CD1c-positive myeloid dendritic cell (primary cell): ENCODE measurements at regions not wholly inside any gene's neighbourhood (a gene's known extent, or its start where the extent isn't known, plus 50 kb on each side); places are given as distances from the start of the nearest gene placed in this dataset.

Experiments
- DNase-seq: peaks from one replicate; pipeline ENCODE4 v3.0.0-alpha.2; 2016; ENCODE audit errors: extremely low spot score

DNA sequence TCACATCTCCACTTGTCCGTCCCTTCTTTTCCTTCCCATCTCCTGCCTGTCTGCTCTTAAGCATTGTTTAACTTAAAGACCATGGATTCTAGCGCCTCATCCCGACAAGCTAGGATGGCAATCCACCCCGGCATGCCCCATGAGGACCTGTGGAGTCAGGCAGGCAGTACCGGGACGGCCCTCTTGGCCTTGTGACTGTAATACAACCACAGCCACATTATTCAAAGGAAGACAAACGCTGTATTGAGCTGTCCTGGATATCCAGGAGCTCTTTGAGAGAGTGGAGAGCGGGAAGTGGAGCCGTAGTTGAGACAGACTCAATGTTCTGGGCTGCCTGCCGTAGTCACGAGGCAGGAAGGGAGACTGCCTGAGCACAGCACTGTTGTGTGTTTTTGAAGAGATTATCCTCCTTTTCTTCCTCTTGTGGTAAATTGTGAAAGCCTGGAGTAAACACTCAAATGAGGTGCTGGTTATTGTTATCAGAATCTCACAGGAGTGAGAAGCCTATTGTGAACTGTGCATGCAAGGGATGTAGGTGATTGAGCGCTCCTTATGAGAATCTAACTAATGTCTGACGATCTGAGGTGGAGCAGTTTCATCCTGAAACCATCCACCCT, 929.8 kb upstream of the CNTNAP5 start:
- DNase-seq, result no peak

- no peak for DNase-seq
Observed at GRCh38 chr2:123098619-123099018, 926.5 kb upstream of the CNTNAP5 start.

DNA sequence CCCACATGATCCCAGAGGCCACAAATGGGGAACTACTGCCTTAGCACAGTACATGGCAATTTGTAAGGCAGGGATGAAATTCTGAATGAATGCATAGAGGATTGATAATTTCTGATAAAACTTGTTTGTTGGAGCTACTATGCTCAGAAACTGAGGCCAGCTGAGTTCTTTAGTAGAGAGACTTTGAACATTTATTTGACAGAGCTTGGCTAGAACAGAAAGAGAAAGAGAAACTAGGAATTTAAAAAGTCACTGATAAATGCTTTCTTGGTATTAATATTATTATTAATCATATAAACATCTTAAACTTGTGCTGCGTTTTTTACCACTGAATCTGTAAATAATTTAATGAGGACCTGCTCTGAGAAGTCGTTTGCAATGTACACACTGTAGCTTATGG, 923.7 kb upstream of the CNTNAP5 start:
- no peak for DNase-seq

- DNase-seq, result no peak
Observed at GRCh38 chr2:123103902-123104301, 921.2 kb upstream of the CNTNAP5 start.

DNA sequence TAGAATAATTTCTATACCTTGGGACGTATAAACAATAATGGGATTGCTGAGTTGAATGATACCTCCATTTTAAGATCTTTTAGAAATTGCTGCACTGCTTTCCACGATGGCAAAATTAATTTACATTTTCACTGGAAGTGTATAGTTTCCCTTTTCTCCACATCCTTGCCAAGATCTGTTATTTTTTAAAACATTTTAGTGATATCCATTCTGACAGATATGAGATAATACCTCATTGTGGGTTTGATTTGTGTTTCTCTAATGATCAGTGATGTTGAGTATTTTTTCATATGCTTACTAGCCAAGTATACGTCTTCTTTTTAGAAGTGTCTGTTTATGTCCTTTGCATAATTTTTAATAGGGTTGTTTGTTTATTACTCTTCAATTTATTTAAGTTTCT, 908.5 kb upstream of the CNTNAP5 start:
- DNase-seq, result no peak

GRCh38 chr2:123127236-123127635, 897.9 kb upstream of the CNTNAP5 start:
- DNase-seq, result no peak

GRCh38 chr2:123128951-123129350, 896.1 kb upstream of the CNTNAP5 start:
- no peak for DNase-seq

DNA sequence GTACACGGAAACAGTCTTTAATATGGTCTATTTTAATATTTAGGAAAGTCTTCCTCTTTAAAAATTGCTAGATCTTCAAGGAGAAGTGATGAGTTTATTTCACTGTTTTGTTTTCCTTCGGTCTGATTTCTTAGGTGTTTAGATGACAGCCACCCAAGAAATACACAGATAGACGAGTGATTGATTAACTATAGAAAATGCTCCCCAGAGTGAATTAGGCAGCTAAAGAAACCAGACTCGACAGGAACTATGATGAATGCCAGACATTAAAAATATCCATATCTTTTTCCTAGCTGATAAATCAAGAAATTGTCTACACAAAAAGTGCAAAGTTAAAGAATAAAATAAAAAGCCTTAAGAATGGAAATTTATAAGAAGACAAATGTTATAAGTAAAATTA, 888.7 kb upstream of the CNTNAP5 start:
- no peak for DNase-seq

DNA sequence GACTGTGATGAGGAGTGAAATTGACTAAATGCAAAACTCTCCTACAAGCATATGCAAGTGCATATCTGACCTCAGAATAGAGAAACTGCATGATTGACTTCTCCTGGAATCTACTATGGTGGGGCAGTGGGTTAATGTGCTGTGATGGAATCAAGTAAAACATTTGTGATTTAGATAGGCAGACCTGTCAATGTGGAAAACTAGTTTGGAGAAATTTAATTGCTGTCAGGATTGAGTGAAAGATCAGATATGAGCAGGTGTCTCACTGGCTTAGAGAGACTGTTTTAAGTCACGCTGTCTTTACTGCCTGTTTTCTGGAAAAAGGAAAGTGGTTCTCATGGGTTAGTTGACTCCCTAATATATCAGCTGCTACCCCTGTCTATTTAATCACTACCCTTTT, 881.0 kb upstream of the CNTNAP5 start:
- DNase-seq, result no peak

- DNase-seq, result no peak
Observed at GRCh38 chr2:123153041-123153440, 872.0 kb upstream of the CNTNAP5 start.

GRCh38 chr2:123154195-123154594, 870.9 kb upstream of the CNTNAP5 start:
- no peak for DNase-seq

DNA sequence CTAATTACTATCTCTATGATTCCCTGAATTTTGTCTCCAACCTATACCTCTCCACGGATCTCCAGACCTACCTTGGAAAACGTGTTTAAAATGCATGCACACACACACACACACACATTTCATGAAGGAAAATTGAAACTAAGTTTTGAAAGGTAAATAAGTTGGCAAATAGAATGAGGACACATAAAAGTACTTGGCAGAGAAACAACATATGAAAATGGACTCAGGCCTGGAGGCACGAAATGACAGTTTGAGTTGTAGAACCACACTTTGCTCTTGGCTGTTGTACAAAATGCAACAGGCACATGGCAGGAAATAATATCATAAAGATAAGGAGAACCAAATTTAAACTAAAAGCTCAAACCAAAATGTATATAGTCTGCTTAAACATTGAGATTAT, 868.1 kb upstream of the CNTNAP5 start:
- no peak for DNase-seq

- DNase-seq, result no peak
Observed at GRCh38 chr2:123162400-123163016, 862.6 kb upstream of the CNTNAP5 start.

- no peak for DNase-seq
Observed at GRCh38 chr2:123163398-123163797, 861.7 kb upstream of the CNTNAP5 start.

GRCh38 chr2:123164216-123164615, 860.9 kb upstream of the CNTNAP5 start:
- DNase-seq, result no peak

DNA sequence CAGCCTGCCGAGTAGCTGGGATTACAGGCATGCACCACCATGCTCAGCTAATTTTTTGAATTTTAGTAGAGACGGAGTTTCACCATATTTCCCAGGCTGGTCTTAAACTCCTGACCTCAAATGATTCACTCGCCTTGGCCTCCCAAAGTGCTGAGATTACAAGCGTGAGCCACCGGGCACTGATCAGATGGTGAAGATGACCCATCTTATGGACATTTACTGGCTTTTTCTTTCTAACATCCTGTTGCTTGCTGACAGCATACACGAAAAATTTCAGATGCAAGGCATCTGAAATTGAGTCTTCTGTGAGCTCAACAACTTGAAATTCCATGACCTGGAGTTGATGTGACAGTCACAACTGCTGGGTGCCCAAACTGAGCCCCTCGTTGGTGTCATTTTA, 859.5 kb upstream of the CNTNAP5 start:
- no peak for DNase-seq

- no peak for DNase-seq
Observed at GRCh38 chr2:123179526-123179925, 845.6 kb upstream of the CNTNAP5 start.

GRCh38 chr2:123195957-123196356, 829.1 kb upstream of the CNTNAP5 start:
- no peak for DNase-seq

DNA sequence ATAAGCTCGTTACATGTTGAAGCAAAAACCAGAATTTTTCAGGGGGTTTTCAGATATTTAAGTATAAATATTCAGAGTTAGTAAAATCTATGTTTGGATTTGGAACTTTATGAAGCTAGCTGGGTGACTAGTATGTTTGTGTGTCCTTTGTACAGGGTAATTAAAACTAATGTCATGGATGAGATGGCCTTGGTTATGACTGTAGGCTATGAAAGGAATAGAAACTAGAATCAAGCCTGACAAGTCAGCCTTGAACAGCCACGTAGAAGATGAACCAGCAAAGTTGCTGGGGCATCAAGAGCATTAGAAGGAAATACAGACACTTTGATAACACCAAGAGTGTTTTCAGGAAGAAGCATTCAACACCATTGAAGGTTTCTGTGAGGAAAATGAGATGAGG, 825.1 kb upstream of the CNTNAP5 start:
- DNase-seq, result no peak

DNA sequence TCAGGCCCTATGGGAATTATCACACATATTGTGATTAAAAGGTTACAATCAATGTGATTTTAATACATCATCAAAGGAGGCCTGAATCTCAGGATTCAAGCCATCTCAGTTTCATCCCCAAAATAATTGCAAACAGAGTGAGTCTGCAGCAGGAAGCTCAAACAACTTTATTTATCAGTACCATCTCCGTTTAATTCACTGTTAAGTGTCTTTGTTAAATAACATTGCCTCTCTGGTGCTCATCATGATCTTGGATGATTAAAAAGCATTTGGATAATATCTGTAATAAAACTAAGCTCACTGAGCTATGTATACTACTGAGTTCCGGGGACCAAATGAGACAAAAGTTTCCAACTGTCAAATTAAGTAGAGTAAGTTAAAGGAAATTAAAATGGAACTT, 817.8 kb upstream of the CNTNAP5 start:
- DNase-seq, result no peak

GRCh38 chr2:123209202-123209601, 815.9 kb upstream of the CNTNAP5 start:
- DNase-seq, result no peak

DNA sequence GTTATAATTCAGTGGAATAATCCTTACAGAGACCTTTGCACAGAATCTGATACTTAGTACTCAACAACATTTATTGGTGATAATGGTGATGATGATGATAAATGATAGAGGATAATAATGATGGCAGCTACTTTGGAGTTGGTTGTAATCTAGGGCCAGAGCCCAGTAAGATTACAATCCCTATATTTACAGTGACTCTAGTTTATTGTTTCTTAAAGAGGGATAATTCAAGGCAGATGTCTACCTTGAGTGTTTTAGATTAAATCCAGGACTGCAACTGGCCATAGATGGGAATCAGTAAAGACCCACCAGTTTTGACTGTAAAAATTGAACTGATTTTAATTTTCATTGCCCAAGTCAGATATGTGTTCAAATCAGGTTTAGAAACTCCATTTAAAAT, 813.9 kb upstream of the CNTNAP5 start:
- DNase-seq, result no peak

DNA sequence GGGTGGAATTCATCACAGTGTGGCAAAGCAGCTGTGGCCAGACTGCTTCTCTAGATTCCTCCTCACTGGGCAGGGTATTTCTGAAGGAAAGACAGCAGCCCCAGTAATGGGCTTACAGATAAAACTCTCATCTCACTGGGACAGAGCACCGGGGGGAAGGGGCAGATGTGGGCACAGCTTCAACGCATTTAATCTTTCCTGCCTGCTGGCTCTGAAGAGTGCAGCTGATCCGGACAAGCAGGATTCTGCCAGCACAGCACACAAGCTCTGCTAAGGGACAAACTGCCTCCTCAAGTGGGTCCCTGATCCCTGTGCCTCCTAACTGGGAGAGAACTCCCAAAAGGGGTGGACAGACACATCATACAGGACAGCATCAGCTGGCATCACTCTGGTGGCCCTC, 779.9 kb upstream of the CNTNAP5 start:
- DNase-seq, result no peak
